Upper lobe of left lung (tissue), 6 donors: ENCODE measurements at regions not wholly inside any gene's neighbourhood (a gene's known extent, or its start where the extent isn't known, plus 50 kb on each side); places are given as distances from the start of the nearest gene placed in this dataset.

Source experiments
- ATAC-seq, 2 donors: fragments of 200-7000 bp; cut with Tn5 transposase; one replicate each; pipeline ENCODE4 v1.9.1; 2022; ENCODE audit warnings: mild to moderate bottlenecking in 2 of 2, moderate library complexity in 2 of 2; ENCODE audit not compliant: low FRiP score in 2 of 2
- DNase-seq, 2 donors: peaks; one replicate each; pipeline ENCODE4 v3.0.0-alpha.2; 2019 to 2020
- H3K27ac ChIP-seq, 4 donors: fragments of 200-600 bp; sonication (generic); one replicate each; pipeline ENCODE4 v1.5.1; 2016 to 2019
- H3K27me3 ChIP-seq, 4 donors: fragments of 200-600 bp; sonication (generic); one replicate each; pipeline ENCODE4 v1.5.1; 2017 to 2019
- H3K36me3 ChIP-seq, 4 donors: fragments of 200-600 bp; sonication (generic); one replicate each; pipeline ENCODE4 v1.5.1; 2016 to 2019
- H3K4me1 ChIP-seq, 4 donors: fragments of 200-600 bp; sonication (generic); one replicate each; pipeline ENCODE4 v1.5.1; 2018 to 2019
- H3K4me3 ChIP-seq, 4 donors: fragments of 200-600 bp; sonication (generic); one replicate each; pipeline ENCODE4 v1.5.1; 2017 to 2019; ENCODE audit warnings: mild to moderate bottlenecking in 2 of 4, moderate library complexity in 1 of 4
- H3K9me3 ChIP-seq, 4 donors: fragments of 200-600 bp; sonication (generic); one replicate each; pipeline ENCODE4 v1.5.1; 2018 to 2019
- EP300 ChIP-seq, 4 donors: sonication (generic); formaldehyde crosslinking; IDR thresholded peaks; one replicate each; pipeline ENCODE4 v1.5.1; 2017; ENCODE audit warnings: antibody characterized with exemption in 4 of 4, control low read depth in 2 of 4
- POLR2A ChIP-seq, 4 donors: fragments of 450-650 bp; IDR thresholded peaks; one replicate each; pipeline ENCODE4 v1.5.1; 2016 to 2017; ENCODE audit warnings: antibody characterized with exemption in 4 of 4, mild to moderate bottlenecking in 2 of 4
- POLR2AphosphoS5 ChIP-seq, 2 donors: sonication (generic); formaldehyde crosslinking; IDR thresholded peaks; one replicate each; pipeline ENCODE4 v1.5.1; 2017; ENCODE audit warnings: antibody characterized with exemption in 2 of 2
- WGBS, 2 donors: methylation state at CpG; one replicate each; pipeline ENCODE4 v1.1.5; 2017 to 2018; 5-methylcytosine and 5-hydroxymethylcytosine counted together
- TF ChIP-seq, protein P1 (sequence below), 6 experiments: fragments of 450-650 bp in 4 of 6; fragments of 200-600 bp in 2 of 6; sonication (generic) in 2 of 6; IDR thresholded peaks; one replicate each; pipeline ENCODE4 v1.5.1; 2016 to 2019; ENCODE audit warnings: antibody characterized with exemption in 6 of 6
- donor health status: DM: no; HTN: no; CAD: no; lungs with moderate emphysema.
- donor health status: DM: no; HTN: yes; CAD: no; lungs with severe emphysema.

DNA sequence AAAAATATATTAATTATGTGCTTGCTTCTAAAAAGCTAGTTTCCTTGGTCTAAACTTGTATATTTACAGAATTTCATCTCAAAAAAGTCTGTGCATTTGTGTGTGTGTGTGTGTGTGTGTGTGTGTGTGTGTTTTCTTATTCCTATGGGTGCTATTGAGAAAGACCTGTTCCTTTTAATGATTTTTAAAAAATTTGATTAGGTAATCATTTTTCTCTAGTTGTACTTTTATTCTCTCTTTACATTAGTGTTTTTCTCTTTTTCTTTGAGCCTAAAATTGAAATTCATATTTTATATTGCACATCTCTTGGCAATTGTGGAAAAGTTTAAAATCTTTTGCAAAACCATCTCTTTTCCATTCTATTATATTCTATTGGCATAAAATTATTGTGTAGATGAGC lies 690.4 kb upstream of the NDST4 start:
- no peak for DNase-seq
- Histone ChIP-seq H3K4me1 (no peaks in the 10 kb centered on the region), H3K4me3 (no peak overlapping the region), H3K9me3 (no peaks in the 10 kb centered on the region), H3K27ac (no peak overlapping the region), H3K36me3 (no peaks in the 10 kb centered on the region), H3K27me3 (no peaks in the 10 kb centered on the region)
- ATAC-seq: no peak
- TF ChIP-seq EP300 (IDR thresholded peaks at IDR 0.05): no peak
- TF ChIP-seq, protein P1, sequence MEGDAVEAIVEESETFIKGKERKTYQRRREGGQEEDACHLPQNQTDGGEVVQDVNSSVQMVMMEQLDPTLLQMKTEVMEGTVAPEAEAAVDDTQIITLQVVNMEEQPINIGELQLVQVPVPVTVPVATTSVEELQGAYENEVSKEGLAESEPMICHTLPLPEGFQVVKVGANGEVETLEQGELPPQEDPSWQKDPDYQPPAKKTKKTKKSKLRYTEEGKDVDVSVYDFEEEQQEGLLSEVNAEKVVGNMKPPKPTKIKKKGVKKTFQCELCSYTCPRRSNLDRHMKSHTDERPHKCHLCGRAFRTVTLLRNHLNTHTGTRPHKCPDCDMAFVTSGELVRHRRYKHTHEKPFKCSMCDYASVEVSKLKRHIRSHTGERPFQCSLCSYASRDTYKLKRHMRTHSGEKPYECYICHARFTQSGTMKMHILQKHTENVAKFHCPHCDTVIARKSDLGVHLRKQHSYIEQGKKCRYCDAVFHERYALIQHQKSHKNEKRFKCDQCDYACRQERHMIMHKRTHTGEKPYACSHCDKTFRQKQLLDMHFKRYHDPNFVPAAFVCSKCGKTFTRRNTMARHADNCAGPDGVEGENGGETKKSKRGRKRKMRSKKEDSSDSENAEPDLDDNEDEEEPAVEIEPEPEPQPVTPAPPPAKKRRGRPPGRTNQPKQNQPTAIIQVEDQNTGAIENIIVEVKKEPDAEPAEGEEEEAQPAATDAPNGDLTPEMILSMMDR (IDR thresholded peaks at IDR 0.05): no peak
- no peak for TF ChIP-seq POLR2A (IDR thresholded peaks at IDR 0.05)
- no peak for TF ChIP-seq POLR2AphosphoS5 (IDR thresholded peaks at IDR 0.05)

DNA sequence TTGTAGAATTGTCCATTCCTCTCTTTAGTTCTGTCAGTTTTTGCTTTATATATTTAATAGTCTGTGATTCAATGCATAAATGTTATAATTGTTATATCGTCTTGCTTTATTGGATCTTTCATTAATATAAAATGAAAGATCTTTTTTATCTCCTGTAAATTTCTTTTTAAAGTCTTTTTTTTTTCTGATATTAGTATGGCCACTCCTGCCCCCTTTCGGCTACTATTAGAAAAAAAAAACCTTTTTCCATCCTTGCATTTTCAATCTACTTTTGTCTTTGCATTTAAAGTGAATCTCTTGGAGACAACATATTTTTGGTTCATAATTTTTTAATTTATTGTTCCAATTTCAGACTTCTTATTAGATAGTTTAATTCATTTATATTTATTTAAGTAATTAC lies 677.4 kb upstream of the NDST4 start:
- no peaks in the 10 kb centered on the region for H3K27me3 ChIP-seq
- H3K4me3 ChIP-seq: no peak overlapping the region
- TF ChIP-seq POLR2A (IDR thresholded peaks at IDR 0.05) (no peak), EP300 (IDR thresholded peaks at IDR 0.05) (no peak), POLR2AphosphoS5 (IDR thresholded peaks at IDR 0.05) (no peak)
- 67 to 87% methylated on average over 2 of the region's 2 CpGs for WGBS, 2 donors
- DNase-seq (no peak), ATAC-seq (no peak)
- H3K4me1 ChIP-seq: no peaks in the 10 kb centered on the region
- no peaks in the 10 kb centered on the region for H3K9me3 ChIP-seq
- no peaks in the 10 kb centered on the region for H3K36me3 ChIP-seq
- H3K27ac ChIP-seq: no peak overlapping the region

DNA sequence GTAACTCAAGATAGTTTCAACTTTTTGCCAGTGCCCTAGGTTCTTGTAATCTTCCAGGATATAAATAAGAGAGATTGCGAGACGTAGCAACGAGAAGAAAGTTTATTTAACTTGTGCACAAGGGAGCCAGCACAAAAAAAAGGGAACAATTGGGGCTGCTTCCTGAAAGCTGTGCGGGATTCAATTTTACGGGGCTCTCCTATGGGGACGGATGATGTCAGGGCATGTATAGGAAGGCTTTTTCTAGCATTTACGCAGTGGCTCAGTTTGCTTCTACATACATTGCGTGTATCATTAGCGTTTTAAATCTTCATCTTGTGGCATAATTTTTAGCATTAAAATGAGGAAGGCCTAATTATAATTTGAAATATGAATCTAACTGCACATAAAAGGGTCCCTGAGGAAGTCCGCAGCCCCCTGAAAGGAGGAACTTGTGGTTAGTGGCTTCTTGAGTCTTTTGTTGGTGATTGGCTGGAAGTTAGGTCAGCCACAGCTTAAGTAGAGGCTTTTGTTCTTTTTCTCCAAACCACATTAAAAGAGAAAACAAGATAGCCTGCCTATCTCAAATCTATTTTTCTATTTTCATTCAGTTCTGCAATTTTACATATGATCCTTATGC lies 668.2 kb upstream of the NDST4 start:
- no peak overlapping the region for H3K27ac ChIP-seq
- DNase-seq (no peak), ATAC-seq (no peak)
- no peaks in the 10 kb centered on the region for H3K27me3 ChIP-seq
- TF ChIP-seq POLR2AphosphoS5 (IDR thresholded peaks at IDR 0.05) (no peak), EP300 (IDR thresholded peaks at IDR 0.05) (no peak), POLR2A (IDR thresholded peaks at IDR 0.05) (no peak)
- TF ChIP-seq, protein P1 (IDR thresholded peaks at IDR 0.05): no peak
- H3K9me3 ChIP-seq: no peaks in the 10 kb centered on the region
- H3K4me3 ChIP-seq: no peak overlapping the region
- no peaks in the 10 kb centered on the region for H3K36me3 ChIP-seq
- WGBS, 2 donors: 49 to 59% methylated on average over 10 of the region's 10 CpGs
- no peaks in the 10 kb centered on the region for H3K4me1 ChIP-seq

DNA sequence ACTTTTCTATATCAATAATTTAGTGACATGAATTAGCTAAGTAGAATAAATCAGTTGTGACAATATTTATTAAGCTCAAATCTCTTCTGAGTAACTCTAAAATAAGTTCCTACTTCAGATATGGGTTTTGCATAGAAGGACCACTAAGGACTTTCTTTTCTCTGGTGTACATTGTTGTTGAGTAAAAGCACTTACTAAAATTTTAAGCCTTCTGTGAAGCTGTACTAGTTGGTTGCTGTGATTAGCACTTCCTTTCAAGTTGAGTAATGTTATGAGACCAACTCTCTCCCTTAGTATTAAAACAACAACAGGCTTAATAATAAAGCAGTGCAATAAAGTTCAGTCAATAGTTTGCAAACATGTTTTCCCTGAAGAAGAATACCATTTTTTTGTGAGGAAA lies 667.4 kb upstream of the NDST4 start:
- TF ChIP-seq, protein P1 (IDR thresholded peaks at IDR 0.05): no peak
- TF ChIP-seq EP300 (IDR thresholded peaks at IDR 0.05) (no peak), POLR2A (IDR thresholded peaks at IDR 0.05) (no peak), POLR2AphosphoS5 (IDR thresholded peaks at IDR 0.05) (no peak)
- Histone ChIP-seq H3K9me3 (no peaks in the 10 kb centered on the region), H3K4me1 (no peaks in the 10 kb centered on the region), H3K27me3 (no peaks in the 10 kb centered on the region), H3K36me3 (no peaks in the 10 kb centered on the region), H3K4me3 (no peak overlapping the region), H3K27ac (no peak overlapping the region)
- ATAC-seq: no peak
- DNase-seq: no peak

DNA sequence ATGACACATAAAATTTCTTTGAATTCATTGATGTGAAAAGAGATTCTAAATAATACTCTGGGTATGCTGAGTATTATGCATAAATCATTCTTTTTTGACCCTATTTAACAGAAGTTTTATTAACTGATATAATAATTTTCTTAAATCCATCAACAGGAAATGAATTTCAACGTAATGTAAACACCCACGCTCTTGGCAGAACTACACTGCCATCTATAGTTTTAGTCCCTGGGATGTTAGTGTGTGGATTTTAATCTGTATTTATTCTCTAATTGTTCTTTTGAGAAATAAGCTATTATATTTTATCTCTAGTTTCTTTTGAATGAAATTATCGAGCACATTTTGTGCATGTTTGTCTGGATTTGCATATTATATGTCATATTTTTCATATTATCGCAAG lies 666.8 kb upstream of the NDST4 start:
- Histone ChIP-seq H3K9me3 (no peaks in the 10 kb centered on the region), H3K36me3 (no peaks in the 10 kb centered on the region), H3K4me3 (no peak overlapping the region), H3K27ac (no peak overlapping the region), H3K27me3 (no peaks in the 10 kb centered on the region), H3K4me1 (no peaks in the 10 kb centered on the region)
- ATAC-seq (no peak), DNase-seq (no peak)
- 51 to 53% methylated on average over 4 of the region's 4 CpGs for WGBS, 2 donors
- TF ChIP-seq EP300 (IDR thresholded peaks at IDR 0.05) (no peak), POLR2A (IDR thresholded peaks at IDR 0.05) (no peak), POLR2AphosphoS5 (IDR thresholded peaks at IDR 0.05) (no peak)
- TF ChIP-seq, protein P1 (IDR thresholded peaks at IDR 0.05): no peak
